Hepatocyte (in vitro differentiated cells): ENCODE measurements at regions not wholly inside any gene's neighbourhood (a gene's known extent, or its start where the extent isn't known, plus 50 kb on each side); places are given as distances from the start of the nearest gene placed in this dataset.

Experiments used
- CTCF ChIP-seq: fragments of 200-600 bp; sonication (generic); IDR thresholded peaks from 2 replicates; pipeline ENCODE4 v1.5.1; 2016; ENCODE audit warnings: antibody characterized with exemption, mild to moderate bottlenecking; ENCODE audit not compliant: poor library complexity
- EZH2 ChIP-seq: fragments of 200-600 bp; sonication (generic); IDR thresholded peaks from 2 replicates; pipeline ENCODE4 v1.6.1; 2016; ENCODE audit warnings: antibody characterized with exemption, mild to moderate bottlenecking, borderline replicate concordance

- TF ChIP-seq CTCF = no peak
- TF ChIP-seq EZH2 = no peak
Observed at GRCh38 chr16:31727553-31727952, 146.1 kb upstream of the ZNF267 start.
